Anterior cingulate cortex (tissue), 58 donors: ENCODE measurements at regions not wholly inside any gene's neighbourhood (a gene's known extent, or its start where the extent isn't known, plus 50 kb on each side); places are given as distances from the start of the nearest gene placed in this dataset.
A peak's percentile ranks its signal among the peaks of the same experiment; 100 is the strongest.
"Not testable (repeated sequence)": the region's sequence is repeated elsewhere in the genome, so short reads cannot be mapped to it uniquely, and the experiment has no call there.

Source experiments
- DNase-seq, 58 donors: peaks; one replicate each; lab custom pipeline; 2025; lab: John Stamatoyannopoulos, UW

DNA sequence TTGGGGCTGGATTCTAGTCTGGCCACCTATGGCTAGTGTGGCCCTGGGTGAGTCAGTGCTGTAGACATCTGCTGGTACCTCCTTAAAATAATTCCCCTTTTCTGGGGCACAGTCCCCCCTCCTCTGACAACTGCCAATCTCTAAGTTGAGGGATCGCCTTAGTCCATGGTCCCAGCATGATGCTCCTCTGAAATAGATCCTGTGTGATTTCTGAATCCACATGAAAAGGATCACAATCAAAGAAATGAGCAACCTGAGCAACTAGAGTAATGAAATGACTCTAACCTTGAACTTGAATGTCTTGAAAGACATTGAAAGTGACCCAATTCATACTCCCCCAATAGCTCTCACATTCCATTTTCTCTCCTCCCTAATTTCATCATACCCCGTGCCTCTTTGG is 332.5 kb downstream of the VRK1 start:
- no peak for DNase-seq

GRCh38 chr14:97135847-97136246 is 338.7 kb downstream of the VRK1 start:
- not testable (repeated sequence) for DNase-seq

- DNase-seq: no peak
Measured at GRCh38 chr14:97137705-97138104, 340.5 kb downstream of the VRK1 start.

GRCh38 chr14:97138801-97139200 is 341.6 kb downstream of the VRK1 start:
- DNase-seq: no peak

- no peak for DNase-seq
Measured at GRCh38 chr14:97143011-97143410, 345.8 kb downstream of the VRK1 start.

GRCh38 chr14:97143456-97143855 is 346.3 kb downstream of the VRK1 start:
- DNase-seq: peak in 1 of 58 donors; percentile 26

- DNase-seq: not testable (repeated sequence)
Measured at GRCh38 chr14:97148021-97148420, 350.8 kb downstream of the VRK1 start.

- no peak for DNase-seq
Measured at GRCh38 chr14:97149775-97150174, 352.6 kb downstream of the VRK1 start.

DNA sequence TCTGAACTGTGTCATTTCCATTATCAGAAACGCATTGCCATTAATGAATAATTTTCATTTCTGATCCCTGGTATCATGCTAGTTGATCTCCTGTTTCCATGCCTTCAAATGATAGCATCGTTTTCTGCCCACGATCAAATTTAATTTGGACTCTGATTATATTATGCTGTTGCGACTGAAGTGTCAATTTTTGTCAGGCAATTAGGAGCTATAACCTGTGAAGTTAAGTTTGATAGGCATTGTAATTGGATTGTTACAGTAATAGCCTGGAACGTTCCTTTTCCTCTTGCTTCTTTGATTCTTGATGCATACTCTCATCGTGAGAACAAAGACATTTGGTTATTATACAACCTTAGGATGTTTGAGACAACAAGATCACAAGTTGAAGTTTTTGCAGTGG is 356.3 kb downstream of the VRK1 start:
- DNase-seq: no peak

DNA sequence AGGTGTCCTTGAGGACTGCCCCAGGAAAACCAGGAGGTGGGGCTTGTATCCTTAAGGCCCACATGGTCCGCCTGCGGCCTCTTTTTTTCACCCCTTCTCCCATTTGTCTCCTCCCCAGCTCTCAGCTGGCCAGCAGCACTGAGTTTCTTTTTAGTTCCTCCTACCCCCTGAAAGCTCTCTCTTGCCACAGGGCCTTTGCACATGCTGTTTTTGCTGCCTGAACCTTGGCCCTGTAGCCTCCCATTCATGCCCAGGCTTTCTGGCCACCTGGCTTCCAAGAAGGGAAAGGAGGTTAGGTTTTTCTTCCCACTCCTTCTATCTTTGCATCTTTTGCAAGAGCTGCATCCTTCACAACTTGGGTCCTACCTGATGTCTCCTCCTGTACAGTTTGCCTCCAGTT is 358.1 kb downstream of the VRK1 start:
- DNase-seq: no peak

DNA sequence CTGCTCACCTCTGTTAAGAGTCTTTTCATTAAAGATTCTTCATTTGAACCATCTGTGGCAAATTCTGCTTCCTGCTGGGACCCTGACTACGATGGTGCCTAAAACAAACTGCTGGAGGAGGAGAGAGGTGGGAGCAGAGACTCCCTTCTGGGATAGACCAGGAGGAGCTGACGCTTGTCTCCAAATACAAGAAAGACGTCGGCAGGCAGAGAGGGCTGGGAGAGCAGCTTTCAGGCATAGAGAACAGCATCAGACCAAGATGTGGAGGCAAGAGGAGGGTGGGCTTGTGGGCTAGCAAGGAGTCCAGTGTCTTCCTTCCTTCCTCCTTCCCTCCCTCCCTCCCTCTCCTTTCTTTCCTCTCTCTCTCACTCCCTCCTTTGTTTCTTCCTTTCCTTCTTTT is 358.6 kb downstream of the VRK1 start:
- no peak for DNase-seq

- no peak for DNase-seq
Measured at GRCh38 chr14:97156705-97157104, 359.5 kb downstream of the VRK1 start.

GRCh38 chr14:97158102-97158501 is 360.9 kb downstream of the VRK1 start:
- no peak for DNase-seq

DNA sequence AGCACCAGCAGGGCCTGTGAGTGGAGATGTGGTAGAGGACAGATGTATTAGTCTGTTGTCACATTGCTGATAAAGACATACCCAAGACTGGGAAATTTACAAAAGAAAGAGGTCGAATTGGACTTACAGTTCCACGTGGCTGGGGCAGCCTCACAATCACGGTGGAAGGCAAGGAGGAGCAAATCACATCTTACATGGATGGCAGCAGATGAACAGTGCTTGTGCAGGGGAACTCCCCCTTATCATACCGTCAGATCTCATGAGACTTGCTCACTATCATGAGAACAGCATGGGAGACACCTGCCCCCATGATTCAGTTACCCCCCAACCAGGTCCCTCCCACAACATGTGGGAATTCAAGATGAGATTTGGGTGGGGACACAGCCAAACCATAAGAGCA is 361.9 kb downstream of the VRK1 start:
- DNase-seq: no peak

DNA sequence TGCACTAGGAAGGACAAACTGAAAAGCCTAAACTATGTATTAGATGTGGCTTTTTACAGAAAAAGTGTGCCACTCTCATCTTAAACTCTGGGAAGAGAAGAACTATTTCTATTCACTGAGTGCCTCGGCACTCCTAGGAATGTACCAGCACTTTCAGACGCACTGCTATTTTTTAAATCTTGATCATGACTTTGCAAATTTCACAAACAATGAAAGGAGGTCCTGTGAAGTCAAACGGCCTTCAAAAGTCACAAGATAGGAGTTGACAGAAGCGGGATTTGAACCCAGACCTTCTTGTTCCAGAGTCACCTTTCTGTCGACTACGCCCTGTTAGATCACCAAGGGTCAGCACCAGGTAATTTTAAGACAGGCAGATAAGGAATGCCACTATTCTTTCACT is 365.4 kb downstream of the VRK1 start:
- no peak for DNase-seq

DNA sequence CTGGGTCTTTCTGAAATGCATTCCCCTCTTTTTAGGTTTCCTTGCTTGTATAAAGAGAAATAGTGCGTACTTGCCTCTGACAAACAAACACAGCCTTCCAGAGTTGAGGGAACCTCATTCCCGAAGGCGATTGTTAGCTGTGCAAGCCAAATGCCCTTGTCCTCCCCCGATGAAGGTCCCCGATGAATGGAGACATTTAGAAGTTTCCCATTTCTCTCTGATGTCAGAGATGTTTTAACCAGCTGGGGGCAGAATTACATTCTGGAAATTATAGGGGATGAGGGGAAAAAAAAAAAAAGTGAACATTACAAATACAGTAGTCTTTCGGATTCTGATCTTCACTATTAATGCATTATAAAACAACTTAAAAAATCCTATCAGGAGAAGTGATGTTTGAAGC is 366.8 kb downstream of the VRK1 start:
- DNase-seq: peak in 1 of 58 donors; percentile 22

DNA sequence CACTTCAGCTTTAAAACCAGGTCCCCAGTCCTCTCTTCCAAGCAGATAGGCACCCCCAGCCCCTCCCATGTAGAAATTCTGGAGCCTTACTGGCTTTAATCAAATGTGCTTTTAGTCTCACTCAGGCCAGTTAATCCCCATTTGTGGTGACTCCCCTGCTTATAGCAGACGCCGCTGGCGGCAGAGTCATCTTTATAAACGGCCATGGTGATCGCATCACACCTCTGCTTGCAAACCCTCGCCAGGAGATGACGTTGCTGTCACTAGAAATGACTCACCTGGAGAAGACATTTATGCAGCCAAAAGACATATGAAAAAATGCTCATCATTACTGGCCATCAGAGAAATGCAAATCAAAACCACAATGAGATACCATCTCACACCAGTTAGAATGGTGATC is 369.3 kb downstream of the VRK1 start:
- no peak for DNase-seq

- not testable (repeated sequence) for DNase-seq
Measured at GRCh38 chr14:97167577-97167976, 370.4 kb downstream of the VRK1 start.

- DNase-seq: no peak
Measured at GRCh38 chr14:97172644-97173043, 375.5 kb downstream of the VRK1 start.

DNA sequence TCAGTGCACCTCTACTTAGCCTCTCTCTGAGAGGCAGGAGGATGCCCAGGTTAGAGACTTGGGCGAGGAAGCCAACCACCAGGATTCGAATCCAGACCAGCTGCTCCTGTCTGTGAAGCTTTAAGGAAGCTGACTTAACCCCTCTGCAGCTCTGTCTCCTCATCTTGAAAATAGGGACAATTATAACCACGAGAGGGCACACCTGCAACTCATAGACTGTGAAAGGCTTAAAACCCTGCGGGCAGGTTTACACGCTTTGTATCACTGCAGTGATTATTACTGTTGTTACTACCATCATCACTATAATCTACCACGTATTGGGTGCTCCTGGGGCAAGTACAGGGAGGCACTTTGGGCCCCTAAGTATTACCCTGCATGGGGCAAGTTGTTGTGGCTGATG is 379.8 kb downstream of the VRK1 start:
- DNase-seq: peak in 2 of 58 donors; percentile 2 to 24

DNA sequence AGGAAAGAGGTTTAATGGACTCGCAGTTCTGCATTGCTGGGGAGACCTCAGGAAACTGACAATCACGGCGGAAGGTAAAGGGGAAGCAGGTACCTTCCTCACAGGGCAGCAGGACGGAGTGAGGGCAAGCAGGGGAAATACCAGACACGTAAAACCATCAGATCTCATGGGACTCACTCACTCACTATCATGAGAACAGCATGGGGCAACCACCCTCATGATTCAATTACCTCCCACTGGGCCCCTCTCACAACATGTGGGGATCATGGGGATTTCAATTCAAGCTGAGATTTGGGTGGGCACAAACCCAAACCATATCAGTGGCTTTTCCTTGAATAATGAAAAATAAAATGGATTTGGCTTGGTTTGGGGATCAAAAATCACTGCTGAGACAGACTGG is 380.5 kb downstream of the VRK1 start:
- no peak for DNase-seq

DNA sequence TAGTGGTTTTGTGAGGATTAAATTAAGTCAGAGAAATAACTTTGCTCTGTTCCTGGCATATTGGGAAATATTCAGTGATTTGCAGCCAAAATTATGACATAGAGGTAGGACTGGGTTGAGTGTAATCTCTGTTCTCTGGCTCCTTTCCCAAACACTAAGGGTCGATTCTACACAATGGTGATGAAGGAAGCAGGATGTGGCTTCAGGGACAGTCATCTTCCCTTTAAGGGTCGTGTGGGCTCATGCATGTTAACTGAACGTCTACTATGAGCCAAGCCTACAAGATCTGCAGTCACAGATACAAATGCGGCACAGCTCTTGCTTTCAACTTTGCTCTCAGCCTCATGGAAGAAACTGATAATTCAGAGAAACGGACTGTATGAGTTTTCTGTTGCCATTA is 381.6 kb downstream of the VRK1 start:
- no peak for DNase-seq

DNA sequence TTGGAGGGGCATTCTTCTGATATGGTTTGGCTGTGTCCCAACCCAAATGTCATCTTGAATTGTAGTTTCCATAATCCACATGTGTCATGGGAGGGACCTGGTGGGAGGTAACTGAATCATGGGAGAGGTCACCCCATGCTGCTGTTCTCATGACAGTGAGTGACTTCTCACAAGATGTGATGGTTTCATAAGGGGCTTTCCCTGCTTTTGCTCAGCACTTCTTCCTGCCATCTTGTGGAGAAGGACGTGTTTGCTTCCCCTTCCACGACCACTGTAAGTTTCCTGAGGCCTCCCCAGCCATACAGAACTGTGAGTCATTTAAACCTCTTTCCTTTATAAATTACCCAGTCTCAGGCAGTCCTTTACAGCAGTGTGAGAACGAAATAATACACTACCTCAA is 382.4 kb downstream of the VRK1 start:
- DNase-seq: no peak
